Neural progenitor cell (in vitro differentiated cells): ENCODE measurements at regions not wholly inside any gene's neighbourhood (a gene's known extent, or its start where the extent isn't known, plus 50 kb on each side); places are given as distances from the start of the nearest gene placed in this dataset.

ENCODE experiments used
- CTCF ChIP-seq: fragments of 200-600 bp; sonication (generic); IDR thresholded peaks from 2 replicates; pipeline ENCODE4 v1.5.1; 2017; ENCODE audit warnings: antibody characterized with exemption, mild to moderate bottlenecking
- EZH2 ChIP-seq: fragments of 200-600 bp; sonication (generic); IDR thresholded peaks from 2 replicates; pipeline ENCODE4 v1.6.1; 2017; ENCODE audit warnings: antibody characterized with exemption, mild to moderate bottlenecking, moderate library complexity
- EZH2phosphoT487 ChIP-seq: fragments of 200-600 bp; sonication (generic); IDR thresholded peaks from 2 replicates; pipeline ENCODE4 v1.6.1; 2017; ENCODE audit warnings: antibody characterized with exemption

- TF ChIP-seq CTCF (no peak), EZH2 (no peak), EZH2phosphoT487 (no peak)
These were observed 354.4 kb upstream of the ARGLU1 start for GRCh38 chr13:106922384-106922783.
